Left cardiac atrium (tissue), 4 donors: ENCODE measurements at regions not wholly inside any gene's neighbourhood (a gene's known extent, or its start where the extent isn't known, plus 50 kb on each side); places are given as distances from the start of the nearest gene placed in this dataset.

Source experiments
- ATAC-seq, 2 donors: fragments of 200-7000 bp; cut with Tn5 transposase; one replicate each; pipeline ENCODE4 v1.9.1; 2020; ENCODE audit warnings: mild to moderate bottlenecking in 2 of 2, moderate library complexity in 2 of 2
- DNase-seq: peaks from one replicate; pipeline ENCODE4 v3.0.0-alpha.2; 2020
- intact Hi-C, 2 donors: fragments of 100-400 bp; cut with DNase I; formaldehyde crosslinking; loops; one replicate each; pipeline versions ENCODE4 v1.14.1 to v1.15.1; 2022 to 2023
- donor health status: DM: no; HTN: yes; CAD: no.
- donor health status: DM: no; HTN: yes; CAD: no; lungs with severe emphysema.
- donor health status: DM: yes; HTN: yes; CAD: no.
- donor health status: Dilated cardiomyopathy.

DNA sequence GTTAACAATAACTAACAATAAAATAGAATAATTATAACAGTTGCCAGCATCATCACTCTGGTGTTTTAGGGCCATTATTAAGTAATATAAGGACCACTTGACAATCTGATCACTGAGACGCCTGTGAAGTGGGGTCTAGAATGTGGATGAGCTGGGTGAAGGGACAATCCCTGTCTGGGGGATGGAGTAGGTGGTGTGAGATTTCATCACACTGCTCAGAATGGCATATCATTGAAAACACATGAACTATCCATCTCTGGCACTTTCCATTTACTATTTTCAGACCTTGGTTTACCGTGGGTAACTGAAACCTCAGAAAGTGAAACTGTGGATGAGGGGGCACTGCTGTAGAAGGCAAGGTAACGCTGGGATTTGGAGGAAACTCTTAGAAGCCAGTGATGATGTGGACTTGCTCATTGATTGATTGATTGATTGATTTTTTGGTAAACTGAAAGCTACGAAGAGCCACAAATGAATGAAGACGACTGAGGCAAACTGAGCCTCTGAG is 204.4 kb upstream of the TWIST2 start:
- intact Hi-C loops = no loop called here
- ATAC-seq (no peak), DNase-seq (no peak)

DNA sequence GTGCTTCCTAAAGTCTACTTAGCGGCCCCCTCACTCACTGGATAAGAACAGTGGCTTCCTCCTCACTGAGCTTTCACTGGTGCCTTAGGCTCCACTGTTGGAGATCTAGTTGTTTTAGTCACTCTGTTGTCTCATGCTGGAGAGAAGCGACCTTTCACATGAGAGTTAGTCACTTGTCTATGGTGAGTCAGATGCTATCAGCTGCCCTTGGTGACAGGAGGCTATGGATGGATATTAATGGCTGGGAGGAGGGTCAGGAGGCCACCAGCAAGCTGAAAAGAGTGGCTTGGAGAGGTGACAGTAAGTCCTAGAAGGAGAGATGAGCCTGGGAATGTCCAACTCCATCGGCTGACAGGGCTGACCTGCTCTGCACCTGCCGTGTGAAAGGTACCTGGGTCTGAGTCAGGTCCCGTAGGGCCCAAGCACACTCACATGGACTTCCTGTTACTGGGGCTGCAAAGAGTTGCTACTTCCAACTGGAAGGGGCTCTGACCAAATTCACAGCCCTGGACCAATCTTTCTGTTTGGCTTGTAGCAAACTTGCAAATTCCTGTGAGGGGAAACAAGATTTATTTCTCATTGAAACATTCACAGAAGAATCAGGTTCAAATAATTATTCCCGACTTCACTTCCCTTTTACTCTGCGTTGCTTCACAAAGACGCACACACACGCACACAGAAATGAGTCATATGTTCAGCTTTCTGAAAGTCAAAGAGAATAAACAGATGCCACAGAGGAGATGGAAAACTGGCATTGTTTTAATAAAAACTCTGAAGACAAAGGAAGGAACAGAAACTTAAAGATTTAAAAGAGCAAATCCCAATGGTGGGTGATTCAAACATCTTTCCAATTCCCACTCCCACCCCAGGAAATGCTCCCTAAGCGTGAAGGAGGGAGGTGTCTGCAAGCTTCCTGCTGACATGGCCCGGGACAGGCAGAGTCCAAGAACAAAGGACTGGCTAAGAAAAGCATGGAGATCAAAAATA is 203.5 kb upstream of the TWIST2 start:
- intact Hi-C loops = no loop called here
- no peak for DNase-seq
- ATAC-seq = peak in 1 of 2 donors; percentile 92

DNA sequence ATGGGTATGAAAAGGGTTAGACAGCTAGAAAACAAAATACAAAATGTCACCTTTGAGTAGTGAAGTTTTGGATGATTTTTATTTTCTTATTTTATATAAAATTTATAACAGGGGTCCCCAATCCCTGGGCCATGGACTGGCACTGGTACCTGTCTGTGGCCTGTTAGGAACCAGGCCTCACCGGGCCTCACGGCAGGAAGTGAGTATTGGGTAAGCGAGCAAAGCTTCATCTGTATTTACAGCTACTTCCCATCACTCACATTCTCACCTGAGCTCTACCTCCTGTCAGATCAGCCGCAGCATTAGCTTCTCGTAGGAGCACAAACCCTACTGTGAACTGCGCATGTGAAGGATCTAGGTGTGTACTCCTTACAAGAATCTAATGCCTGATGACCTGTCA is 202.8 kb upstream of the TWIST2 start:
- no peak for ATAC-seq
- no peak for DNase-seq
- intact Hi-C loops = no loop called here

DNA sequence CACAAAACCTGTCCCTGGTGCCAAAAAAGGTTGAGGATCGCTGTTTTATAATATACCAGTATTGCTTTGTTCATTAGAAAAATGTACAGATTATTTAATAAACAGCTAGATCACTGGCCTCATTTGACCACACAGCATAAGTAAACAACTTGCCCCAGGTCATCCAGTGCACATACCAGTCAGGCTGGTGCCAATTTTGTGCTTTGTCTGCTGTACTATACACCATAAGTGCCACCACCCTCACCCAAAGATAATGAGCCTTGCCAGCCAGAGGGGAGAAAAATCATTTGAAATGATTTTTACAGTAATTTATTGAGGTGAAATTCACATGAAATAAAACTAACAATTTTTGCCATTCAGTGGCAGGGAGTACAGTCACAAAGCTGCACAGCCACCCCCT is 202.2 kb upstream of the TWIST2 start:
- intact Hi-C loops = no loop called here
- ATAC-seq (no peak), DNase-seq (no peak)

DNA sequence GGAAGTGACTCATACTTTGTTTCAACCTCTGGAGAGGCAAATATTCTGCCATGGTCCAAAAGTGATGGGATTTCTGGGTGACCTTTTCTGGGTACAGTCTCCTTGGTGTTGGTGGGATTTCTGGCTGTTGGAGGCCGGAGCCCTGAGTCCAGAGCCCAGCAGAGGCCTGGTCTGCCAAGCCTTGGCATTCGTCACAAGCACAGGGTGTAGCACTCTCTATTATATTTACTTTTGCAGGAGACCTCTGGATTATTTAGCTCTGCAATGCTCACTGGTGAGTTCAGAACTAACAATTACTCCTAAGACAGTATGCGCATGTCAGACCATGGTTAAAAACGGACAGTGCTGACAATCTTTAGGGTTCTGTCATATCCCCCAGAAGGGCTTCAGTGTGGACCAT is 201.6 kb upstream of the TWIST2 start:
- DNase-seq (no peak), ATAC-seq (no peak)
- intact Hi-C loops = no loop called here

DNA sequence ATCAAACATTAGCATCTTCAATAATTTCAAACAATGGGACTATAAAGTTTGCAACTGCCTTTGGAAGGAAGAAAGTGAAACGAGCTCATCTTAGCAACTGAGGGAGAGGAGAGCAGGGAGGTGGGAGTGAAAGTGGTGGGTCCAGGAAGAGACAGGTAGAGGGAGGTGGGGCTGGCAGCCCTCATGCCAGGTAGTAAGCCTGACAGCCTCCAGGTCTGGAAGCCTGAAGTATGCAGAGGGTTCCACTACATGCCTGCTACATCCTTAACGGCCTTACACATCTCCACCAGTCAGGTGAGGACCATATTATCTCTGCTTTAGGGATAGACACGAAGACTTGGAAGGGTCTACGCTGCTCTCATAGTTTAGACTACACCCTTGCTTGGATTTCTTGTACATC is 201.1 kb upstream of the TWIST2 start:
- intact Hi-C loops = no loop called here
- no peak for ATAC-seq

DNA sequence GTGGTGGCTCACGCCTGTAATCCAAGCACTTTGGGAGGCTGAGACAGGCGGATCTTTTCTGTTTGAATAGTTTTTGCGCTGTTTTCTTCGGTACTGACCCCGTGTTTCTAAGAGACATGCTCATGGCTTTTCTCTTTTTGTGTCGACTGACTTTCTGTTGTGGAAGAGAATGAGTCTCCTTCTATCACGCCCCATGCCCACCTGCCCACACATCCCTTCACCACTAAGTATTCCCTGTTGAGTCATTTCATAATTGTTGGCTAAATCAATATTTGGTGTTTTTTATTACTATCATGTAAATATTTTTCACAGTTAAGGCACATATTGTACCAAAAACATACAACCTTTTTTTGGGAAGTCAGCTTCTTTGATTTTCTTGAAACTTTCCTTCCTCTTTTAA is 198.8 kb upstream of the TWIST2 start:
- no peak for ATAC-seq
- intact Hi-C loops = no loop called here

More for the DNA sequence above, 201.1 kb upstream of the TWIST2 start:
- no peak for DNase-seq

DNA sequence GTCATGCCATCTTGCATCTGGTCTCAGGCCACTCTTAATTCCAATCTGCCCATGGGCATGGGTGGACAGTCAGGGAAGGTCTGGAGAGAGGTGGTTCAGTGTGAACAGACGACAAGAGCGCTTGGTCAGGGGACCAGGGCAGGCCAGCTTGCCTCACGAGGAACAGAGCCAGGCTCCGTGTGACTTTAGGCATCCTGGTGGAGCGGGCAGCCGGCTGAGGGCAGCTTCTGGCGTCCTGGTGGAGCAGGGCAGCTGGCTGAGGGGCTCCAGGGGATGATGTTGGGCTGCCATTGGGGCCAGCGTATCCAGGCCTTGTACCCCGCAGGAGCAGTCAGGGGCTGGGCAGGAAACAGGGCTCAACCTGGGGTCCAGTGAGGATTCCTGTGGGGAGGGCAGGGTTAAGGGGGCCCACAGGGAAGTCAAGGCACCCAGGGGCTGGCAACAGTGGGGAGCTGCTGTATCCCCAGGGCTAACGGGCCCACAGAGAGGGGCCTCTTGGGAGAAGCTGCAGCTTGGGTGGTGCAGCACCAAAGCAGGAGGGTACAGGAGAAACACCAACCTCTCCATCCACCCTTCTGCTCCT is 197.9 kb upstream of the TWIST2 start:
- ATAC-seq (no peak), DNase-seq (no peak)
- intact Hi-C loops = no loop called here

More for the DNA sequence above, 198.8 kb upstream of the TWIST2 start:
- no peak for DNase-seq

DNA sequence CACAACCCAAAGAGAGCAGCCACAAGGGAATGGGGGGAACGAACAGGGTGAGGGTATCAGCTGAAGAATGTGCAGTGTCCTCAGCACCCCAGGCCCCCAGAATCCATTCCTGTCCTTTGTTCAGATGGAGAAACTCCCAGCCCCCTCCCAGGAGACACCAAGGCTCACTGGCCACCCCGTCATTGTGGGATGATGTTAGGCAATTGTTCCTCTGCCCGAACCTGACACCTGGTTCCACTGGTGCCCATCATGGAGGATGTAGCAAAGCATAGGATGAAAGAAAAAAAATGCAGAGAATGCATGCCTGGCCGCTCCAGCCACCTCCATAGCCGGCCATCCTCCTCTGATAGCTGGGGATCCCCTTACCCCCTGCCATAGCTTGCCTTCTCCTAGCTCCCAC is 197.3 kb upstream of the TWIST2 start:
- DNase-seq (no peak), ATAC-seq (no peak)
- intact Hi-C loops = no loop called here

DNA sequence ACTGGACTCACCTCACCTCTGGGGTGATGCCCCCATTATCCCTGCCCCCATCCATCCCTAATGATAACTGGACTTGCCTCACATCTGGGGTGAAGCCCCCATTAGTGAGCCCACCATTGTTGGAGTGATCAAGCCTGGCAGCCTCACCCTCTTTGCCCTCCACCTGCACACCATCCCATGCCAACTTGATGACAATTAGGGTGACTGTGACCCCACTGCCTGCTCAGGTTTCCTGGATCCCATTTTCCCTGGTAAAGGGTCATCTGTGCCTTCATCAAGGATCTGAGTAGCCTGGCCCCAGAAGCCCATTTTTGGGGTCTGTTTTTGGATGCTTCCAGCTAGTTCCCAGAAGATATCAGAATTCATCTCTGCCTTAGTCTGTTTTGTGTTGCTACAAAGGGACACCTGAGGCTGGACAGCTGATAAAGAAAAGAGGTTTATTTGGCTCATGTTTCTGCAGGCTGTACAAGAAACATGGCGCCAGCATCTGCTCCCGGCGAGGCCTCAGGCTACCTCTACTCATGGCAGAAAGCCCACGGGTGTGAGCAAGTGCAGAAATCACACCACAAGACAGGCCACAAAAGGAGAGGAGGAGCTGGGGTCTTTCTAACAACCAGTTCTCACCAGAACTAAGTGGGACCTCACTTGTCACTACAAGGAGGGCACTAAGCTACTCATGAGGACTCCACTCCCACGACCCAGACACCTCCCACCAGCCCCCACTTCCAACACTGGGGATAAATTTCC is 196.4 kb upstream of the TWIST2 start:
- ATAC-seq (no peak), DNase-seq (no peak)
- intact Hi-C loops = no loop called here

DNA sequence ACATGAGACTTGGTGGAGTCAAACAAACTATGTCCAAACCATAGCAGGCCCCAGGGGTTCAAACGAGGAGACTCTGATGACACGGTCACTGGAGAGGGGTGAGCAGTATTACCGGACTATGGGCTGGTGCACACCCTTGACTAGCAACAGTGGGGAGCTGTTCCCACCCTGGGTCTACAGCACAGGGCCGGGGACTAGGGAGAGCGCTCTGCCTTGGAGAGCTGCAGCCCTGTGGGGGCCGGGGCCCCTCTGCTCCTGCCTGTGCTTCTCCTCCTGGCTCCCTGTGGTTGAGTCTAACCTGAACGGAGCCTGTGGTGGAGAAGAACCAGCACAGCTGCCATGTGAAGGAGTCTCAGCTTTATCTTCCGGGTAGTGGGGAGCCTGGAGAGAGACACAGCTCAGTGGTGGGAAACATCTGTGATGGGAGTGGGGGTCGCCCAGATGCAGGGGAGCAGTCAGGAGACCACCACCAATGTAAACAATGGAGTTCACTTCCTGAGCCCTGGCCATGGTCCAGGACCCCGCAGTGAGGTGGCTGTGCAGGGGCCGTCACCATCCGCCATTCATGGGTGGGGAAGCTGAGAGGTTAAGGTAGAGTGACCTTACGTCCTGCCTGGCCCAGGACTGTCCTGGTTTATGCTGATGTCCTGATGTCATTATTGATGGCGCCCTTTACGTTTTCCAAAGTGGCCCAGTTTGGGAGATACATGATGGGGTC is 195.7 kb upstream of the TWIST2 start:
- intact Hi-C loops = no loop called here
- DNase-seq = no peak

DNA sequence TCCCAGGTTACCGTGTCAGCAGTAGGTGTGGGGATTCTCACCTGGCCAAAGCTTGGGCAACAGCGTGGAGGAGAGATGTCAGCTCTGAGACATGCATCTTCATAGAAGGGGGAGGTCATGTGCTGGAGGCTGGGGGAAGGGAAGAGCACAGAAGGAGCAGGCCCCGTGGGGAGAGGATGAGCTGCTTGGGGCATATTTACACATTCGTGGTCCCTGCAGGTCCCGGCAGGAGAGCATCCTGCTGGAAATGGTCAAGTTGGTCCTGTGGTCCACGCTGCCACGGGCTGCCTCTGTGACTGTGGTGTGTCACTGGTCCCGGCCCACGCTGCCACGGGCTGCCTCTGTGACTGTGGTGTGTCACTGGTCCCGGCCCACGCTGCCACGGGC is 195.1 kb upstream of the TWIST2 start:
- intact Hi-C loops = no loop called here
- no peak for ATAC-seq
- no peak for DNase-seq

More for the DNA sequence above, 195.7 kb upstream of the TWIST2 start:
- no peak for ATAC-seq

DNA sequence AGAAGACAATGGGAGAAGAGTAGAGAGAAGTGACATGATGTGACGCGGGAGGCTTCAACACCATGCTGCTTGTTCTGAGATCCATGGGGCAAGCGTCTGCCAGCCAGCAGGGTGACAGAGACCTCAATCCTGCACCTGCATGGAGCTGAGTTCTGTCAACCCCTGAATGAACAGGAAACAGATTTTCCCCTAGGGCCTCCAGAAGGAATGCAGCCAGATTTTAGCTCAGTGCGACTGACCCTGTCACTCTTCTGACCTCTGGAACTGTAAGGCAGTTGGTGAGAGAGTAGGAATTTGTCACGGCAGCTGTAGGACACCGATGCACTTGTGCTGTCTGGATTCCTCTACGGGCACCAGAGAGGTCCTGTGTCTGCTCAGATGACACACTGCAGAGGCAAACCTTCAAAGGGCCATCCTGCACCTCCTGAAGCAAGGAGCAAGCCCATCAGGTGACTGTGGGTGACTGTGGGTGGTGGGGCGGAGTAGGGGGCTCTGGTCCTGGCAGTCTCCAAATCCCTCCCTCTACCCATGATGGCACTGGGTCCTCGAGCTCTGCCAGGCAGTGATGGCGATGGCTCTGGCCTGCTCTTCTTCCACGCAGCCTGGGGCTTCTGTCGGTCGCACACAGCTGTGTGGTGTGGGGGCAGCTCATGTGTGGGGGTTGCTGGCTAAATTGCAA is 194.3 kb upstream of the TWIST2 start:
- no peak for DNase-seq
- no peak for ATAC-seq
- intact Hi-C loops = no loop called here

DNA sequence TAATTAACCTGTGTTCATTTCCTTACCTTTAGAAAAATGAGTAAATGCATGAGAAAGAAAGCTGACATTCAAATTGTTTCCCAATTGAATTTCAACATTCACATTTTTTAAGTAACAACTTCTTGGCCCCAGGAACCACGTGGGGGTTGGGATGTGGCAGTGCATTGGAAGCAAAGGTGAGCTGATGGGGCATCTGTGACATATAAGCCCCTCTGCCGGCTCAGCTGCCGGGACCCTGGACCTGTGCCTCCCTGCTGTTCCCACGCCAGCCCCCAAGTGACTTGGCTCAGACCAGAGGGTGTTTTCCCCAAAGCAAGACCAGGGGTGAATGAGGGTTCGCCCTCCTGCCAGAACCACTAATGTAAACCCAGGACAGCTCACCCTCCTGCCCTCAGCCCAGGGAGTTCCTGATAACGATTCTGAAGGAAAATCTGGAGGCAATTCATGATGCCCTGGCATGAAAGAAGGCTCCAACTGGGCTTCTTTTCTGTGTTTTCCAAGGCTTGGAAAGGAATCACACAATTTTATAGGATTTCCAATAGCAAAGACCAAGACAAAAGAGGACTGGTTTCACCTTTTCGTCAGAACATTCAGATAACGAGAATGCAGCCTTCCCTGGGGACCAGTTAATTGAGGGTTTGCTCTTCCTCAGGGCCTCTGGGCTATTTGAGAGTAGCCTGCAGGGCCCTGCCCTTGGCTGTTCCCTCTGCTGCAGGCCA is 193.2 kb upstream of the TWIST2 start:
- intact Hi-C loops = no loop called here
- DNase-seq (no peak), ATAC-seq (peak in 1 of 2 donors; percentile 38)

DNA sequence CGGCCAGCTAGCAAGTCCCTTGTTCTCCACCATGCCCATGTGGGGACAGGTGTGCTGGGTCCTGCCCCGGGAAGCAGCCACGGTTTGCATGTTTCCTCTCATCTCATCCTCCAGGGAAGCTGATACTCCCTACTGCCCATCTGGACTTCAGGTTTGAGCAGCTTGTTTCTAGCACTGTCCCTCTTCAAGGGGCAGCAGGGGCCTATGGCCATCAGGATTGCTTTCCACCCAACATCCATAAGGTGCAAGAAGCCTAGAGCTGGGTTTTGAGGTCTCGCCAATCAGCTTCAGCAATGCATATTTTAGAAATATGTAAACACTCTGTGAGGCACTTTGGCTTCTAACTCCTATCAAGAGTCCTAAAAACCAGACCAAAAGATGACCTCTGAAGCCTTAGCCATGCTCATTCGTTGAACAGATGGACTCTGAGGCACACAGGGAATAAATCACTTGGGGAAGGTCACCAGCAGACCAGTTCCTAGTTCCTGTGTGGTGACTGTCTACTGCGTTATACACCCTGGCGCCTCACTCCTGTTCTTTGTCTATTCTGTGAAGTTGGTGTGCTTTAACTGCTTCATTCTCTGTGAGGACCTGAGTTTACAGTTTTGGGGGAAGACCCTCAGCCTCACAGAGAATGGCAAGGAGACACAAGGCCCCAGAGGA is 192.6 kb upstream of the TWIST2 start:
- ATAC-seq (no peak), DNase-seq (no peak)
- intact Hi-C loops = no loop called here

DNA sequence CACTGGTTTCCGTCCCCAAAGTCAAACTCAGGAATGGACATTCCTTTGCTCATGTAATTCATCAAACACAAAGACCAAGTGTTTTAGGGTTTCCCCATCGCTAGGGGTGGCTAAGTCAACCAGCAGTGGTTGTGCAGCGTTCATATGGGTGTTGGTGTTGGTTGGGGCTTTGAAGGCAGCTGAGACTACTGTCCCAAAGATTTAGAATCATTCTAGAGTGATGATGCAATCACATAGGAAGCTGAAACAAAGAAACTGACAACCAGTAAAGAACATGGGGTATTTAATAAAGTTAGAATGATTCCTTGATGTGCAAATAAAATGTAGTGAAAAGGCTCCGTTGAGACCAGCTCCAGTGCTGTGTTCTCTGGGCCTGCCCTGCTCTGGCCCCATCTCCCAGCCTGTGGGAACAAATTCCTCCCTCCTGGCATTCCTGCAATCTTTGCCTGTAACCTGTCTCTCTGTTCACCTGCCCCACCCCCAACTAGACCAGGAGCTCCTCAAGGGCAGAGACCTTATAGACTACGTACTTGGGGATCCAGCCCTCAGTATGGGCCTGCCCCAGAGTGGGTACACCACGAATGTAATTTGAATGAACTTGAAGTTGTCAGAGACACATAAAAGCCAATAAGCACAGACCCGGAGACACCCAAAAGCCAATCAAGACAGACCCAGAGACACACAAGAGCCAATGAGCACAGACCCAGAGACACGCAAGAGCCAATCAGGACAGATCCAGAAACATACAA is 191.7 kb upstream of the TWIST2 start:
- ATAC-seq (no peak), DNase-seq (no peak)
- intact Hi-C loops = no loop called here
